HG02678 (cell line): ENCODE measurements at regions not wholly inside any gene's neighbourhood (a gene's known extent, or its start where the extent isn't known, plus 50 kb on each side); places are given as distances from the start of the nearest gene placed in this dataset.
"Not testable (repeated sequence)": the region's sequence is repeated elsewhere in the genome, so short reads cannot be mapped to it uniquely, and the experiment has no call there.

Experiments
- ATAC-seq: cut with Tn5 transposase; IDR thresholded peaks from one replicate; pipeline ENCODE4 v1.9.1; 2021; ENCODE audit warnings: mild to moderate bottlenecking, moderate library complexity; ENCODE audit not compliant: unreplicated experiment

- not testable (repeated sequence) for ATAC-seq
These were observed 501.2 kb upstream of the DPH6 start for GRCh38 chr15:36047018-36047716.

GRCh38 chr15:36050899-36051298 is 504.9 kb upstream of the DPH6 start:
- ATAC-seq, result no peak

- not testable (repeated sequence) for ATAC-seq
These were observed 506.7 kb upstream of the DPH6 start for GRCh38 chr15:36052641-36053040.

GRCh38 chr15:36053746-36054145 is 507.8 kb upstream of the DPH6 start:
- no peak for ATAC-seq

GRCh38 chr15:36059596-36059995 is 513.6 kb upstream of the DPH6 start:
- ATAC-seq, result no peak

- ATAC-seq, result no peak
These were observed 516.4 kb upstream of the DPH6 start for GRCh38 chr15:36062357-36062756.

- ATAC-seq, result no peak
These were observed 512.7 kb upstream of the CDIN1 start for GRCh38 chr15:36066757-36067156.

GRCh38 chr15:36067483-36068274 is 511.7 kb upstream of the CDIN1 start:
- ATAC-seq, result no peak

- no peak for ATAC-seq
These were observed 504.1 kb upstream of the CDIN1 start for GRCh38 chr15:36075333-36075732.

GRCh38 chr15:36079021-36079420 is 500.4 kb upstream of the CDIN1 start:
- no peak for ATAC-seq

- no peak for ATAC-seq
These were observed 498.7 kb upstream of the CDIN1 start for GRCh38 chr15:36080759-36081158.

- no peak for ATAC-seq
These were observed 489.0 kb upstream of the CDIN1 start for GRCh38 chr15:36090286-36090946.

GRCh38 chr15:36106640-36107335 is 472.6 kb upstream of the CDIN1 start:
- no peak for ATAC-seq

GRCh38 chr15:36108541-36108940 is 470.9 kb upstream of the CDIN1 start:
- ATAC-seq, result no peak

- ATAC-seq, result no peak
These were observed 469.3 kb upstream of the CDIN1 start for GRCh38 chr15:36109943-36110658.

- no peak for ATAC-seq
These were observed 468.8 kb upstream of the CDIN1 start for GRCh38 chr15:36110659-36110993.

- no peak for ATAC-seq
These were observed 462.1 kb upstream of the CDIN1 start for GRCh38 chr15:36117296-36117787.

GRCh38 chr15:36126194-36126593 is 453.2 kb upstream of the CDIN1 start:
- no peak for ATAC-seq

- ATAC-seq, result no peak
These were observed 448.6 kb upstream of the CDIN1 start for GRCh38 chr15:36130641-36131310.

- ATAC-seq, result no peak
These were observed 445.7 kb upstream of the CDIN1 start for GRCh38 chr15:36133742-36134141.
